ENCODE measurements at regions not wholly inside any gene's neighbourhood (a gene's known extent, or its start where the extent isn't known, plus 50 kb on each side); places are given as distances from the start of the nearest gene placed in this dataset.

- no peak for DNase-seq
- Histone ChIP-seq H3K4me1 (no peaks in the 10 kb centered on the region), H3K27ac (no peak overlapping the region), H3K36me3 (no peaks in the 10 kb centered on the region), H3K9me3 (no peaks in the 10 kb centered on the region), H3K27me3 (no peaks in the 10 kb centered on the region), H3K4me3 (no peak overlapping the region)
- intact Hi-C loops (cut with DNase I; ENCODE audit: low total_unique reads) = no loop called here
- TF ChIP-seq POLR2A (IDR thresholded peaks at IDR 0.05) (no peak), CTCF (IDR thresholded peaks at IDR 0.05) (no peak)
Measured at GRCh38 chr2:213219816-213220215, 64.4 kb upstream of the SPAG16 start.

- Histone ChIP-seq H3K4me1 (no peaks in the 10 kb centered on the region), H3K36me3 (no peaks in the 10 kb centered on the region), H3K4me3 (no peak overlapping the region), H3K9me3 (no peaks in the 10 kb centered on the region), H3K27me3 (no peaks in the 10 kb centered on the region), H3K27ac (no peak overlapping the region)
- intact Hi-C loops (cut with DNase I; ENCODE audit: low total_unique reads) = no loop called here
- no peak for TF ChIP-seq CTCF (IDR thresholded peaks at IDR 0.05)
- DNase-seq = no peak
Measured at GRCh38 chr2:213220967-213221603, 63.2 kb upstream of the SPAG16 start.

DNA sequence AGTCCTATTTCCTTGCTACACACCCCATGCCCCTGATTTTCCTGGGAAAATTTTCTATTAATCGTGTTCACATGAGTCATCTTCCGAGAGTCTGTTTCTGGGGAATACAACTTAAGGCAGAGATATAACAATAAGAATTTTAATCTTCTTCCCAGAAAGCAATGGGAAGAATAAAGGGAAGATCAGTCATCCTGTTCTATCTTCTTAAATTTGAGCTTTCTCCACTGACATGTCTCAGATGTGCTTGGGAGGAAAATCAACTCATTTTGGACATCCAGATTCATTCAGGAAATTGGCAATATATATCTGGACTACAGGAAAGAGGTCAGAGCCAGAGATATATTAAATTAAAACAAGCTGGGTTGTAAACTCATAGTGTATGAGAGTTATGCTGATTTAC is 62.3 kb upstream of the SPAG16 start:
- Histone ChIP-seq H3K4me3 (no peak overlapping the region), H3K27me3 (no peaks in the 10 kb centered on the region), H3K4me1 (no peaks in the 10 kb centered on the region), H3K36me3 (no peaks in the 10 kb centered on the region), H3K27ac (no peak overlapping the region), H3K9me3 (no peaks in the 10 kb centered on the region)
- intact Hi-C loops (cut with DNase I; ENCODE audit: low total_unique reads) = no loop called here
- TF ChIP-seq CTCF (IDR thresholded peaks at IDR 0.05) = no peak
- no peak for TF ChIP-seq POLR2A (IDR thresholded peaks at IDR 0.05)
- no peak for DNase-seq

- no peak for DNase-seq
- H3K4me3 ChIP-seq = no peak overlapping the region
- H3K36me3 ChIP-seq = no peaks in the 10 kb centered on the region
- H3K4me1 ChIP-seq = no peaks in the 10 kb centered on the region
- intact Hi-C loops (cut with DNase I; ENCODE audit: low total_unique reads) = no loop called here
- TF ChIP-seq POLR2A (IDR thresholded peaks at IDR 0.05) (no peak), CTCF (IDR thresholded peaks at IDR 0.05) (no peak)
- H3K9me3 ChIP-seq = no peaks in the 10 kb centered on the region
- H3K27ac ChIP-seq = no peak overlapping the region
- H3K27me3 ChIP-seq = no peaks in the 10 kb centered on the region
Measured at GRCh38 chr2:213224366-213224765, 59.9 kb upstream of the SPAG16 start.

DNA sequence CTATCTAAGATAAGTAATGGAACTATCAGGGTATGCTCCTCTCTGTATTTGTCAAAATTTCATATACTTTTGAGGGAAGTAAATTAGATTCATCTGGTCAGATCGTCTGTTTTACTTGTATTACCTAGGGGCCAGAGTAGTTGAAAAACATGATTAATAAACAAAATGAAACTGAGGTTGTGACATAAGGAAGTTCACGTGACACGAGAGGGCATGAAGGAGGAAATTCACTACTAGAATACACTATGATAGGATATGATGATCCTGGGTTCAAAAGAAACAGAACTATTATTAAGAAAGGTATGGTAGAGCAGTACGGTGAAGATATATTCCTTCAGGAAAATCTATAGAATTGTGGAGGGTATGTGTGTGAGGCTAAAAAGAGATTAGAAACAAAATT is 58.4 kb upstream of the SPAG16 start:
- Histone ChIP-seq H3K27me3 (no peaks in the 10 kb centered on the region), H3K4me1 (no peaks in the 10 kb centered on the region), H3K27ac (no peak overlapping the region), H3K4me3 (no peak overlapping the region), H3K9me3 (no peaks in the 10 kb centered on the region), H3K36me3 (no peaks in the 10 kb centered on the region)
- DNase-seq = no peak
- intact Hi-C loops (cut with DNase I; ENCODE audit: low total_unique reads) = no loop called here
- TF ChIP-seq CTCF (IDR thresholded peaks at IDR 0.05) (no peak), POLR2A (IDR thresholded peaks at IDR 0.05) (no peak)
